ENCODE measurements at regions not wholly inside any gene's neighbourhood (a gene's known extent, or its start where the extent isn't known, plus 50 kb on each side); places are given as distances from the start of the nearest gene placed in this dataset.
"Not testable (repeated sequence)": the region's sequence is repeated elsewhere in the genome, so short reads cannot be mapped to it uniquely, and the experiment has no call there.

DNA sequence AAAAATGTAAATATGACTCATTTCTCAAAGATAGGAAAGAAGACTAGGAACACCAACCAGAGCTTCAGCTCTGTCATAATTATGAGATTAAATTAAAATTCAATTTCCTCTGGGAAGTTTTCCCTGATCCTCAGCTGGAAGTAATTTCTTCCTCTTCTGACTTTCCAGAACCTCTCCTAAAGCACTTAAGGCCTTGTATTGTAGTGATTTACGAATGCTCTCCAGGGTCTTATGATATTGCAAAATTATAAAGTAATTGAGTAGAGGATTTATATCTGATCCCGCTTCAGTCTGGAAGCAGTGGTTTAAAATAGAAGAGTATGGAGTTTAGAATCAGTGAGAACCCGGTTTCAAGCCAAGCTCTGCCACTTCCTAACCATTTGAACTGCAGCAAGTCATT, 279.8 kb downstream of the ZPLD1 start:
- H3K27me3 Mint-ChIP-seq (ENCODE audit: low read depth, poor library complexity) = no peaks in the 10 kb centered on the region
- no peaks in the 10 kb centered on the region for H3K36me3 Mint-ChIP-seq (ENCODE audit: low read depth)
- H3K4me3 Mint-ChIP-seq = no peak overlapping the region
- DNase-seq = no peak
- TF ChIP-seq, protein P1, sequence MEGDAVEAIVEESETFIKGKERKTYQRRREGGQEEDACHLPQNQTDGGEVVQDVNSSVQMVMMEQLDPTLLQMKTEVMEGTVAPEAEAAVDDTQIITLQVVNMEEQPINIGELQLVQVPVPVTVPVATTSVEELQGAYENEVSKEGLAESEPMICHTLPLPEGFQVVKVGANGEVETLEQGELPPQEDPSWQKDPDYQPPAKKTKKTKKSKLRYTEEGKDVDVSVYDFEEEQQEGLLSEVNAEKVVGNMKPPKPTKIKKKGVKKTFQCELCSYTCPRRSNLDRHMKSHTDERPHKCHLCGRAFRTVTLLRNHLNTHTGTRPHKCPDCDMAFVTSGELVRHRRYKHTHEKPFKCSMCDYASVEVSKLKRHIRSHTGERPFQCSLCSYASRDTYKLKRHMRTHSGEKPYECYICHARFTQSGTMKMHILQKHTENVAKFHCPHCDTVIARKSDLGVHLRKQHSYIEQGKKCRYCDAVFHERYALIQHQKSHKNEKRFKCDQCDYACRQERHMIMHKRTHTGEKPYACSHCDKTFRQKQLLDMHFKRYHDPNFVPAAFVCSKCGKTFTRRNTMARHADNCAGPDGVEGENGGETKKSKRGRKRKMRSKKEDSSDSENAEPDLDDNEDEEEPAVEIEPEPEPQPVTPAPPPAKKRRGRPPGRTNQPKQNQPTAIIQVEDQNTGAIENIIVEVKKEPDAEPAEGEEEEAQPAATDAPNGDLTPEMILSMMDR (IDR thresholded peaks at IDR 0.05) = no peak
- H3K27ac Mint-ChIP-seq = no peak overlapping the region
- H3K4me1 Mint-ChIP-seq = no peaks in the 10 kb centered on the region
- no peaks in the 10 kb centered on the region for H3K9me3 Mint-ChIP-seq

DNA sequence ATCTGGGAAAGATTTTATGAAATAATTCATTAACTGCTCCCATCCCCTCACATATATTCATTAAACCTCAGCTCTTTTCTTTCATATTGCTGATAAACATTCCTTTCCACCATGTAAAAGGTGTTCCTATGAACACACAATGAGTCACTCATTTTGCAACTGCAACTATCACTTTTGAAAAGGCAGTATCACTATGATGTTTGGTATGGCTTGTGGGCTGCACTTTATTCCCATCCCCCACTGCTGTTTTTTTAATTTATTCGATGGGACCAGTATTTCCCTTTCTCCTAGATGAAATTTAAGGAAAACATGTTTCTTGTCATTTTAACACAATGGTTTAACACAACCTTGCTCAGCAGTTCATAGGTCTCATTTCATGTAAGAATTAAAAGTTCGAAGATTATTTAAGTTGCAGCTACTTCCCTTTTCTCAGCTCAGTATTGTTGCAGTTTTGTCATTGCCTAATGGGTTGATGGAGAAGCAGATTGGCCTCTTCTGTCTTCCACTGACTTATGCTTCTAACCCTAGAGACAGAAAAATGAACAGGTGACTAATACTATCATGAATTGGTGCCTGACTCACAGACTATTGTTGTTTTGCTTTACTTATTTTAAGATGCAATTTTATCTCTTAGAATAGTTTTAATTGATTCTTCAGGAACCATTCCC, 280.3 kb downstream of the ZPLD1 start:
- TF ChIP-seq, protein P1 (IDR thresholded peaks at IDR 0.05) = no peak
- Mint-ChIP-seq H3K4me1 (no peaks in the 10 kb centered on the region), H3K9me3 (no peaks in the 10 kb centered on the region), H3K27me3 (ENCODE audit: low read depth, poor library complexity) (no peaks in the 10 kb centered on the region), H3K27ac (no peak overlapping the region), H3K36me3 (ENCODE audit: low read depth) (no peaks in the 10 kb centered on the region), H3K4me3 (no peak overlapping the region)
- no peak for DNase-seq

DNA sequence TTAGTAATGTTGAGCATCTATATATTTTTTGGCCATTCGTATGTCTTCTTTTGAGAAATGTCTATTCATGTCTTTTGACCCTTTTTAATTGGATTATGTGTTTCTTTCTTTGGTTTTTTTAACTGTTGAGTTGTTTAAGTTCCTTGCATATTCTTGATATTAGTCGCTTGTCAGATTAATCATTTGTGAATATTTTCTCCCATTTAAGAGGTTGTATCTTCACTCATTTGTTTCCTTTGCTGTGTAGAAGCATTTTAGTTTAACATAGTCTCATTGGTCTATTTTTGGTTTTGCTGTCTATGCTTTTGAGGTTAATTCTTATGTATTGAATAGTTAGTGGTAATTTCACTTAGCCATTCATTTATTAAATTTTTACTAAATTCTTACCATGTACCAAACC, 283.8 kb downstream of the ZPLD1 start:
- Mint-ChIP-seq H3K9me3 (no peaks in the 10 kb centered on the region), H3K4me1 (no peaks in the 10 kb centered on the region), H3K27ac (no peak overlapping the region), H3K36me3 (ENCODE audit: low read depth) (no peaks in the 10 kb centered on the region), H3K27me3 (ENCODE audit: low read depth, poor library complexity) (no peaks in the 10 kb centered on the region), H3K4me3 (no peak overlapping the region)
- TF ChIP-seq, protein P1 (IDR thresholded peaks at IDR 0.05) = no peak
- DNase-seq = no peak

DNA sequence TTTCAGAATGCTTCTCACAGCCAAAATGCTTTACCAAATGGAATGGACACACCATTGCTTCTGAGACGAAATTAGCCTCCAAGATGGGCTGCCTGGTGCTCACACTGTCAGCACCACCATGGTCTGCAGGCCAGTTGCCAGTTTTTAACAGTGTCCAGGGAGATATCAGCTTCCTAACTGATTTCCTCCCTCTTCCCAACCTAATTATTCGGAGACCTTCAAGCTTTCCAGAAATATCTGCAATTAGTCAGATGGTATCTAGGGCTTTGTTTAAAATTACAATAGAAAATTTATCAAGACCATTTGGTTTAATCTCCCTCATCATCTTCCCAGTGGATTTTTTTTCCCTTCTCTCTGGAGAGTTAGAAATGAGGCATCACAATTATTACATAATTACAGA, 287.5 kb downstream of the ZPLD1 start:
- Mint-ChIP-seq H3K27ac (no peak overlapping the region), H3K4me1 (no peaks in the 10 kb centered on the region), H3K4me3 (no peak overlapping the region), H3K9me3 (no peaks in the 10 kb centered on the region), H3K36me3 (ENCODE audit: low read depth) (no peaks in the 10 kb centered on the region), H3K27me3 (ENCODE audit: low read depth, poor library complexity) (no peaks in the 10 kb centered on the region)
- TF ChIP-seq, protein P1 (IDR thresholded peaks at IDR 0.05) = no peak
- DNase-seq = no peak

GRCh38 chr3:102727340-102727739, 292.5 kb downstream of the ZPLD1 start:
- H3K9me3 Mint-ChIP-seq = no peaks in the 10 kb centered on the region
- TF ChIP-seq, protein P1 (IDR thresholded peaks at IDR 0.05) = no peak
- no peak overlapping the region for H3K4me3 Mint-ChIP-seq
- H3K27me3 Mint-ChIP-seq (ENCODE audit: low read depth, poor library complexity) = no peaks in the 10 kb centered on the region
- DNase-seq = no peak
- no peak overlapping the region for H3K27ac Mint-ChIP-seq
- no peaks in the 10 kb centered on the region for H3K36me3 Mint-ChIP-seq (ENCODE audit: low read depth)
- H3K4me1 Mint-ChIP-seq = no peaks in the 10 kb centered on the region

DNA sequence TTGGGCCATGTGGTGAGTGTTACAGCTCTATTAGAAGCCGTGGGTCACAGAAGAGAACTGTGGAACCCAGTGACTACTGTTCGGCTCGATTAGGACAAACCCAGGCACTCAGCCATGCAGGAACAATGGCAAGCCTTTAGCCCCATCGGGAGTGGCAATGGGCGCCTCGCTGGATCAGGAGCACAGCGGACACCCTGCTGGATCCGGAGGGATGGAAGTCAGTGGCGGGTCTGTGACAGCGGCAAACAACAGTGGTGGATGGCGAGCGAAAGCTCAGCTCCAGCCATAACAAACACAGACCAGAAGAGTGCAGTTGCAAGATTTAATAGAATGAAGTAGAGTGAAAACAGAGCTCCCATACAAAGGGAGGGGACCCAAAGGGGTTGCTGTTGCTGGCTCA, 297.8 kb downstream of the ZPLD1 start:
- H3K27me3 Mint-ChIP-seq (ENCODE audit: low read depth, poor library complexity); H3K9me3 Mint-ChIP-seq; H3K36me3 Mint-ChIP-seq (ENCODE audit: low read depth); H3K27ac Mint-ChIP-seq; H3K4me3 Mint-ChIP-seq; H3K4me1 Mint-ChIP-seq; DNase-seq: not testable (repeated sequence)
